Liver (tissue), 8 donors: ENCODE measurements at regions not wholly inside any gene's neighbourhood (a gene's known extent, or its start where the extent isn't known, plus 50 kb on each side); places are given as distances from the start of the nearest gene placed in this dataset.

Experiments
- DNase-seq: peaks from one replicate; pipeline ENCODE4 v3.0.0-alpha.2; 2017; ENCODE audit warnings: low spot score
- H3K27ac ChIP-seq, 2 donors: one replicate each; pipeline ENCODE4 v1.7.0; 2013; ENCODE audit warnings: inconsistent platforms in 2 of 2, low read length in 2 of 2, control low read depth in 1 of 2, low read depth in 1 of 2, mild to moderate bottlenecking in 1 of 2
- H3K27me3 ChIP-seq, 4 donors: one replicate each; pipeline versions ENCODE4 v1.6.1 to v1.7.0; 2013; ENCODE audit warnings: low read length in 3 of 4, inconsistent platforms in 1 of 4, mild to moderate bottlenecking in 1 of 4, moderate library complexity in 1 of 4; ENCODE audit not compliant: control insufficient read depth in 4 of 4, insufficient read depth in 4 of 4
- H3K36me3 ChIP-seq, 4 donors: one replicate each; pipeline versions ENCODE4 v1.6.1 to v1.7.0; 2013; ENCODE audit warnings: low read length in 3 of 4, mild to moderate bottlenecking in 3 of 4, low read depth in 1 of 4, moderate library complexity in 1 of 4; ENCODE audit not compliant: control insufficient read depth in 4 of 4, insufficient read depth in 3 of 4
- H3K4me1 ChIP-seq, 4 donors: one replicate each; pipeline versions ENCODE4 v1.6.1 to v1.7.0; 2013; ENCODE audit warnings: low read length in 3 of 4, mild to moderate bottlenecking in 3 of 4, moderate library complexity in 1 of 4; ENCODE audit not compliant: control insufficient read depth in 4 of 4, insufficient read depth in 4 of 4
- H3K4me3 ChIP-seq, 3 donors: one replicate each; pipeline versions ENCODE4 v1.6.1 to v1.7.0; 2013; ENCODE audit warnings: low read length in 3 of 3, control low read depth in 1 of 3, low read depth in 1 of 3, mild to moderate bottlenecking in 1 of 3
- H3K9ac ChIP-seq, 2 donors: one replicate each; pipeline ENCODE4 v1.7.0; 2013; ENCODE audit warnings: low read length in 2 of 2, mild to moderate bottlenecking in 2 of 2, moderate library complexity in 2 of 2, control low read depth in 1 of 2, low read depth in 1 of 2
- H3K9me3 ChIP-seq, 4 donors: one replicate each; pipeline versions ENCODE4 v1.6.1 to v1.7.0; 2013; ENCODE audit warnings: low read length in 3 of 4; ENCODE audit not compliant: control insufficient read depth in 4 of 4
- EGR1 ChIP-seq, 2 donors: IDR thresholded peaks; 2 replicates each; pipeline ENCODE4 v1.6.1; 2016 to 2018; ENCODE audit warnings: antibody characterized with exemption in 2 of 2, low read depth in 2 of 2
- FOXA2 ChIP-seq: IDR thresholded peaks from 2 replicates; pipeline ENCODE4 v1.6.1; 2016; ENCODE audit warnings: antibody characterized with exemption
- GABPA ChIP-seq, 2 donors: IDR thresholded peaks in 1 of 2; conservative IDR thresholded peaks in 1 of 2; 2 replicates each; pipeline ENCODE4 v1.6.1; 2016; ENCODE audit warnings: antibody characterized with exemption in 2 of 2, mild to moderate bottlenecking in 1 of 2, moderate library complexity in 1 of 2
- HNF4A ChIP-seq, 2 donors: conservative IDR thresholded peaks; 2 replicates each; pipeline ENCODE4 v1.6.1; 2016; ENCODE audit warnings: antibody characterized with exemption in 2 of 2, mild to moderate bottlenecking in 2 of 2
- JUND ChIP-seq, 2 donors: IDR thresholded peaks; 2 replicates each; pipeline ENCODE4 v1.6.1; 2016; ENCODE audit warnings: antibody characterized with exemption in 2 of 2
- NR2F2 ChIP-seq: IDR thresholded peaks from 2 replicates; pipeline ENCODE4 v1.6.1; 2016; ENCODE audit warnings: antibody characterized with exemption
- RAD21 ChIP-seq, 2 donors: IDR thresholded peaks; 2 replicates each; pipeline ENCODE4 v1.6.1; 2016; ENCODE audit warnings: antibody characterized with exemption in 2 of 2, mild to moderate bottlenecking in 2 of 2
- RXRA ChIP-seq, 2 donors: IDR thresholded peaks; 2 replicates each; pipeline ENCODE4 v1.6.1; 2017 to 2018; ENCODE audit warnings: antibody characterized with exemption in 2 of 2, mild to moderate bottlenecking in 1 of 2
- TAF1 ChIP-seq: conservative IDR thresholded peaks from 2 replicates; pipeline ENCODE4 v1.6.1; 2016; ENCODE audit warnings: antibody characterized with exemption, mild to moderate bottlenecking
- YY1 ChIP-seq: IDR thresholded peaks from 2 replicates; pipeline ENCODE4 v1.6.1; 2016; ENCODE audit warnings: antibody characterized with exemption, mild to moderate bottlenecking
- WGBS: extraction: QIAGEN DNeasy Blood & Tissue Kit; methylation state at CpG from one replicate; pipeline ENCODE4 v1.1.7; 2013; 5-methylcytosine and 5-hydroxymethylcytosine counted together
- TF ChIP-seq, protein P1 (sequence below): IDR thresholded peaks from 2 replicates; pipeline ENCODE4 v1.6.1; 2016; ENCODE audit warnings: antibody characterized with exemption
- TF ChIP-seq, protein P2 (sequence below): IDR thresholded peaks from 2 replicates; pipeline ENCODE4 v1.6.1; 2016; ENCODE audit warnings: antibody characterized with exemption, mild to moderate bottlenecking
- TF ChIP-seq, protein P3 (sequence below): IDR thresholded peaks from 2 replicates; pipeline ENCODE4 v1.6.1; 2016; ENCODE audit warnings: antibody characterized with exemption
- TF ChIP-seq, protein P4 (sequence below): fragments of 150-350 bp; IDR thresholded peaks from 2 replicates; pipeline ENCODE4 v1.5.1; 2017; ENCODE audit warnings: improper control_type of control experiment, low read depth, low read length; ENCODE audit not compliant: missing input control
- donor health status: healthy.
- donor health status: healthy.
- donor health status: healthy.
- donor health status: healthy.
- donor health status: healthy.

DNA sequence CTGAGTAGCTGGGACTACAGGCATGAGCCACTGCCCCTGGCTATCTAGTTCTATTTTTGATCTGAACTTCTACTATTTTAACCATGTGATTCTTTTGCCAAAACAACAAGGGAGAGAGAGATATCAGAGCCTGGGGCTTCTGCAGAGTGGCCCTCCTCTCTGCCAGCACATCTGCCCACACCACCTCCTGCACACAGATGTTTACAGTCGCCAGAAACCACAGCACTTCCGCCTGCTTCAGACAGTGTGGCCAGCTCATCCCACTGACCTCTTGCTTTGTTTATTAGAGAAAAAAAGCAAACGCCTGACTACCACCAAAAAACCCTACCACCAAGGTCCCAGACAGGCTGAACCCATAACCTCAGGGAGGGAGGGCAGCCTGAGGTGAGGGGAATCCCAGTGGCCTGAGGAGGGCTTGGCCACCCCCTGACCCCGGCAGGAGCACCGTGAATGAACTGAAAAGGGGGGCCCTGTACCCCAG, 85.9 kb upstream of the ABHD2 start:
- H3K4me1 ChIP-seq = no peaks in the 10 kb centered on the region
- H3K4me3 ChIP-seq = no peak overlapping the region
- no peak overlapping the region for H3K27ac ChIP-seq
- WGBS = 35% methylated on average over 5 of the region's 5 CpGs
- TF ChIP-seq TAF1 = no peak
- TF ChIP-seq, protein P1, sequence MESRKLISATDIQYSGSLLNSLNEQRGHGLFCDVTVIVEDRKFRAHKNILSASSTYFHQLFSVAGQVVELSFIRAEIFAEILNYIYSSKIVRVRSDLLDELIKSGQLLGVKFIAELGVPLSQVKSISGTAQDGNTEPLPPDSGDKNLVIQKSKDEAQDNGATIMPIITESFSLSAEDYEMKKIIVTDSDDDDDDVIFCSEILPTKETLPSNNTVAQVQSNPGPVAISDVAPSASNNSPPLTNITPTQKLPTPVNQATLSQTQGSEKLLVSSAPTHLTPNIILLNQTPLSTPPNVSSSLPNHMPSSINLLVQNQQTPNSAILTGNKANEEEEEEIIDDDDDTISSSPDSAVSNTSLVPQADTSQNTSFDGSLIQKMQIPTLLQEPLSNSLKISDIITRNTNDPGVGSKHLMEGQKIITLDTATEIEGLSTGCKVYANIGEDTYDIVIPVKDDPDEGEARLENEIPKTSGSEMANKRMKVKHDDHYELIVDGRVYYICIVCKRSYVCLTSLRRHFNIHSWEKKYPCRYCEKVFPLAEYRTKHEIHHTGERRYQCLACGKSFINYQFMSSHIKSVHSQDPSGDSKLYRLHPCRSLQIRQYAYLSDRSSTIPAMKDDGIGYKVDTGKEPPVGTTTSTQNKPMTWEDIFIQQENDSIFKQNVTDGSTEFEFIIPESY = no peak
- TF ChIP-seq GABPA (IDR thresholded peaks at IDR 0.05 in 1 of 2, conservative IDR thresholded peaks at IDR 0.05 in 1 of 2) = no peak
- no peak for TF ChIP-seq RXRA (IDR thresholded peaks at IDR 0.05)
- TF ChIP-seq, protein P2, sequence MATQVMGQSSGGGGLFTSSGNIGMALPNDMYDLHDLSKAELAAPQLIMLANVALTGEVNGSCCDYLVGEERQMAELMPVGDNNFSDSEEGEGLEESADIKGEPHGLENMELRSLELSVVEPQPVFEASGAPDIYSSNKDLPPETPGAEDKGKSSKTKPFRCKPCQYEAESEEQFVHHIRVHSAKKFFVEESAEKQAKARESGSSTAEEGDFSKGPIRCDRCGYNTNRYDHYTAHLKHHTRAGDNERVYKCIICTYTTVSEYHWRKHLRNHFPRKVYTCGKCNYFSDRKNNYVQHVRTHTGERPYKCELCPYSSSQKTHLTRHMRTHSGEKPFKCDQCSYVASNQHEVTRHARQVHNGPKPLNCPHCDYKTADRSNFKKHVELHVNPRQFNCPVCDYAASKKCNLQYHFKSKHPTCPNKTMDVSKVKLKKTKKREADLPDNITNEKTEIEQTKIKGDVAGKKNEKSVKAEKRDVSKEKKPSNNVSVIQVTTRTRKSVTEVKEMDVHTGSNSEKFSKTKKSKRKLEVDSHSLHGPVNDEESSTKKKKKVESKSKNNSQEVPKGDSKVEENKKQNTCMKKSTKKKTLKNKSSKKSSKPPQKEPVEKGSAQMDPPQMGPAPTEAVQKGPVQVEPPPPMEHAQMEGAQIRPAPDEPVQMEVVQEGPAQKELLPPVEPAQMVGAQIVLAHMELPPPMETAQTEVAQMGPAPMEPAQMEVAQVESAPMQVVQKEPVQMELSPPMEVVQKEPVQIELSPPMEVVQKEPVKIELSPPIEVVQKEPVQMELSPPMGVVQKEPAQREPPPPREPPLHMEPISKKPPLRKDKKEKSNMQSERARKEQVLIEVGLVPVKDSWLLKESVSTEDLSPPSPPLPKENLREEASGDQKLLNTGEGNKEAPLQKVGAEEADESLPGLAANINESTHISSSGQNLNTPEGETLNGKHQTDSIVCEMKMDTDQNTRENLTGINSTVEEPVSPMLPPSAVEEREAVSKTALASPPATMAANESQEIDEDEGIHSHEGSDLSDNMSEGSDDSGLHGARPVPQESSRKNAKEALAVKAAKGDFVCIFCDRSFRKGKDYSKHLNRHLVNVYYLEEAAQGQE = no peak
- H3K9me3 ChIP-seq = no peaks in the 10 kb centered on the region
- no peaks in the 10 kb centered on the region for H3K27me3 ChIP-seq
- no peaks in the 10 kb centered on the region for H3K36me3 ChIP-seq
- DNase-seq = no peak
- no peak overlapping the region for H3K9ac ChIP-seq

DNA sequence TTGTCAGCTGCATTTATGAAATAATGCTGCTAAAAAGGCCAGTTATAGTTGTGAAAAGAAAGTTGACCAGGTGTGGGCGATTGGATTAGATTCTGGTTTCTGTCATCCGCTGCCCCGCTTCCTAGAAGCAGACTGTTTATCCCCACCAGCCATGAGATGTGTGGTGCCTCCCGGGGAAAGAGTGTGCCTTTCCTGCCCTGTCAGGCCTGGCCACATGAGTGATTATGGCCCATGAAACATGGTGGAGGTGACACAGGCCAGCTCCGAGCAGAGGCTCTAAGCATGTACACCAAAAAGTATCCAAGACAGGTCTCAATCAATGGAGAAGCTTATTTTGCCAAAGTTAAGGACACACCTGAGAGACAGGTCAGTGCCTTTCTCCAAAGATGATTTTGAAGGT, 85.4 kb upstream of the ABHD2 start:
- Histone ChIP-seq H3K9ac (no peak overlapping the region), H3K4me3 (no peak overlapping the region), H3K27ac (no peak overlapping the region), H3K9me3 (no peaks in the 10 kb centered on the region), H3K4me1 (no peaks in the 10 kb centered on the region), H3K27me3 (no peaks in the 10 kb centered on the region), H3K36me3 (no peaks in the 10 kb centered on the region)
- TF ChIP-seq FOXA2 (no peak), GABPA (IDR thresholded peaks at IDR 0.05 in 1 of 2, conservative IDR thresholded peaks at IDR 0.05 in 1 of 2) (no peak), RXRA (IDR thresholded peaks at IDR 0.05) (no peak), HNF4A (conservative IDR thresholded peaks at IDR 0.05) (no peak), JUND (IDR thresholded peaks at IDR 0.05) (no peak), RAD21 (IDR thresholded peaks at IDR 0.05) (no peak), YY1 (no peak), NR2F2 (no peak), EGR1 (IDR thresholded peaks at IDR 0.05; ENCODE audit: low read depth in 2 of 2) (no peak)
- TF ChIP-seq, protein P3, sequence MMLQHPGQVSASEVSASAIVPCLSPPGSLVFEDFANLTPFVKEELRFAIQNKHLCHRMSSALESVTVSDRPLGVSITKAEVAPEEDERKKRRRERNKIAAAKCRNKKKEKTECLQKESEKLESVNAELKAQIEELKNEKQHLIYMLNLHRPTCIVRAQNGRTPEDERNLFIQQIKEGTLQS = no peak
- TF ChIP-seq, protein P4, sequence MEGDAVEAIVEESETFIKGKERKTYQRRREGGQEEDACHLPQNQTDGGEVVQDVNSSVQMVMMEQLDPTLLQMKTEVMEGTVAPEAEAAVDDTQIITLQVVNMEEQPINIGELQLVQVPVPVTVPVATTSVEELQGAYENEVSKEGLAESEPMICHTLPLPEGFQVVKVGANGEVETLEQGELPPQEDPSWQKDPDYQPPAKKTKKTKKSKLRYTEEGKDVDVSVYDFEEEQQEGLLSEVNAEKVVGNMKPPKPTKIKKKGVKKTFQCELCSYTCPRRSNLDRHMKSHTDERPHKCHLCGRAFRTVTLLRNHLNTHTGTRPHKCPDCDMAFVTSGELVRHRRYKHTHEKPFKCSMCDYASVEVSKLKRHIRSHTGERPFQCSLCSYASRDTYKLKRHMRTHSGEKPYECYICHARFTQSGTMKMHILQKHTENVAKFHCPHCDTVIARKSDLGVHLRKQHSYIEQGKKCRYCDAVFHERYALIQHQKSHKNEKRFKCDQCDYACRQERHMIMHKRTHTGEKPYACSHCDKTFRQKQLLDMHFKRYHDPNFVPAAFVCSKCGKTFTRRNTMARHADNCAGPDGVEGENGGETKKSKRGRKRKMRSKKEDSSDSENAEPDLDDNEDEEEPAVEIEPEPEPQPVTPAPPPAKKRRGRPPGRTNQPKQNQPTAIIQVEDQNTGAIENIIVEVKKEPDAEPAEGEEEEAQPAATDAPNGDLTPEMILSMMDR = no peak
- WGBS = 79% methylated on average over 5 of the region's 5 CpGs
- no peak for DNase-seq
